ENCODE measurements at regions not wholly inside any gene's neighbourhood (a gene's known extent, or its start where the extent isn't known, plus 50 kb on each side); places are given as distances from the start of the nearest gene placed in this dataset.

DNA sequence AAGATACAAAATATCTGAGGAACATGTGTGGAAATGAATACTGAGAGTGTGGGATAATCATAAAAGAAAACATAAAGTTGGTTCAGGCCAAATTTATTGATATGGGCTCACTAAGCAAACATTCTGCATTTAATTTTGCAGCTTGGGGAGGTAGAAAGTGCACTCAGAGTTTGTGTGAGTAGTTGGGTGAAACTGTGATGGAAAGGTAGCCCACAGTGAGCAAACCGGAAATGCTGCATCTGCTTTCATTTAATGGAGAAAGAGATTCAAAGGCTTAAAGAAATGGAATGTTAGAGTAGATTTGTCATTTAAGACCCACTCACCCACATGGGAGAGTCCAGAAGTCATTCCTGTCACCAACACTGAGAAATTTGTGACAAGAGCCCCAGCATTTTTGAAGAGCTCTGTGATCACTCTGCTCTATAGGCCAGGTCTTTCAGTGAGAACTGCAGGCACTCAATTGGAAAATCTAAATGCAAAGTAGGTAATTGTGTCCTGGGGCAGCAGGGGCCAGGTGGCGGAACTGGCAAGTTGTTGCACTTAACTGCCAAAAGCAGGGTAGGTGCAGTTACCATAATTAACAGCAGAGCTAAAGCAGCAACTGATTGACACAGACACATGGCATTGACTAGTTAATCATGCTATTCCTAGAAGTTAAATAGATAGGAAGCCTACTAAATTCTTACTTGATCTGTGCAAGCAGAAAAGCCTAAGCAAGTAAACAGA is 1228.3 kb upstream of the PCDH20 start:
- DNase-seq, result no peak

DNA sequence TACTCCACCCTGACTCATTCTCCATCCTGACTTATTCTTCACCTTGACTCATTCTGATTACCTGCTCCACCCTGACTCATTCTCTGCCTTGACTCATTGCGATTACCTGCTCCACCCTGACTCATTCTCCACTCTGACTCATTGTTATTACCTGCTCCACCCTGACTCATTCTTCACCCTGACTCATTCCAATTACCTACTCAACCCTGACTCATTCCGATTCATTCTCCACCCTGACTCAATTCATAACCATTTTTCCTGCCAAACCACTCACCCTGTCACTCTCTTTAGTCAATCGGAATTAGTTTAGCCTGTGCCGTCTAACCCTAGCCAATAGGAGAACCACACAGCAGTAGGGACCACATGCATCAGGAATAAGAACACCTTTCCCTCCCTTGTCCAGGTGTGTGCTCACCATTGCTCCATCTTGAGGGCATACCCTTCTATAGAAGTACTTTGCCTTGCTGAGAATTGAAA is 1227.4 kb upstream of the PCDH20 start:
- DNase-seq, result no peak

DNA sequence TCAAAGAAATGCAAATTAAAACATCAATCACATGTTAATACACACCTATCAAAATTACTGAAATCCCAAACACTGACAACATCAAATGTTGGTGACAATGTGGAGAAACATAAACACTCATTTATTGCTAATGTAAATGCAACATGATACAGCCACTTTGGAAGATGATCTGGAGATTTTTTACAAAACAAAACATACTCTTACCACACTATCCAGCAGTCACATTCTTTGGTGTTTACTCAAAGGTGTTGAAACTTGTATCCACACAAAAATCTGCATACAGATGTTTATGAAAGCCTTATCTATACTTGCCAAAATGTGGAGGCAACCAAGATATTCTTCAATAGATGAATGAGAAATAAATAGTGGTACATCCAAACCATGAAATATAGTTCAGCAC is 1219.5 kb upstream of the PCDH20 start:
- no peak for DNase-seq

DNA sequence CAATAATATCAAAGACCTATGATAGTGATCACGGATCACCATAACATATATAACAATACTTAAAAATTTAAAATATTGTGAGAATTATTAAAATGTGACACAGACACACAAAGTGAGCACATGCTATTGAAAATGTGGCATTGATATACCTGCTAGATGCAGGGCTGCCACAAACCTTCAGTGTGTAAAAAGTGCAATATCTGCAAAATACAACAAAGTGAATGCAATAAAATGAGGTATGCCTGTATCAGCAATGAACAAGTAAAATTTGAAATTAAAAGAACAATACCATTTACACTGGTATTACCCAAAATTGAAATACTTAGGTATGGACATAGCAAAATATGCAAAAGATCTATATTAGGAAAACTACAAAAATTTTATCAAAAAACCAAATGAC is 1217.8 kb upstream of the PCDH20 start:
- DNase-seq, result no peak

DNA sequence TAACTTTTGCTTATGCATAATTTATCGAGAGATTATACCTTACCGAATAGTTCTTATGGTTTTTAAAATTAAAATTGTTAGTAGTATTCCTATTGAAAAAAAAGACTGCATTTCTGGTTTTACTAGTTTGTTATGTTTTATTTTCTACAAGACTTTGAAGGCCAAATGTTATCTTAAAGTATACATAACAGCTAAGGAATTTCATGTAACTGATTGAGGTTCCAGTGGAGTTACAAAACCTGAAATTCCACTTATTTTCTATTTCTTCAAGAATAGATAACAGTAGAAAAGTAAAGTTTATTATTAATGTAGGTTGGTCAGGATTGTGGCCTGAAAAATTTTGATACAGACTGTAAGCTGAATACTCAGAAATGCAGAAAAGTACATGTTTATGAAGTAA is 1216.0 kb upstream of the PCDH20 start:
- DNase-seq, result no peak

DNA sequence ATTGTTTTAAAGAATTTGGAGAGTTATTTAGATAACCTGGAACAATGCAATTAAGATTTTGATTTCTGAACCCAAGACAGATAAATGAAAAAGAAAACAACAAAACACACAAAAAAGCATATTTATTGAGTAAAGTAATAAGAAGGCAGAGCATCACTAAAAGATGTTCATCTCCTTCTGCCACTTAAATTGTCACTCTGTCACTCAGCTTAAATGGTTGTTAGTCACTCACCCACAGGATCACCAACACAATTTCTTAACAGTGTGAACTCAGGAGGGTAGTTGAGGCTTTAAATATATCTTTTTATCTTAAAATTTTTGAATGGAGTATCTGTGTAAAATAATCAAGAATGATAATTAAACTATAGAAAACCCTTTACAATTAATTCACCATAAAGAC is 1215.5 kb upstream of the PCDH20 start:
- no peak for DNase-seq

DNA sequence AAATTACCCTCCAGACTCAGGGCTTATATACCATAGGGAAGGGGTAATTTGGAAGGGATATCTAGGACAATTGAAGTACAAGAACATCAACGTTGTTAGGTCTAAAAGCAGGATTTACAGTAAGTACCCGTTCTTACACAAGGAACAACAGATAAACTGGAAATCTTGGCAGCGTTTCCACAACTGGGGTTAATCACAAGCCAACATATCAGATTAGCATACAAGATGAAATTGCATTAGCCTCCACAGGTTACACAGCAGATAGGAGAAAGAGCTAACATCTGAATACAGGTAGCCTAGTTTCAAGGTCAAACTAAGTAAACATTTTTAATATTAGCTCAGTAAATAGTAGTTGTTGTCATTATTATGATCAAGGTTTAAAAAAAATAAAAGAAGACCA is 1214.0 kb upstream of the PCDH20 start:
- DNase-seq, result no peak

DNA sequence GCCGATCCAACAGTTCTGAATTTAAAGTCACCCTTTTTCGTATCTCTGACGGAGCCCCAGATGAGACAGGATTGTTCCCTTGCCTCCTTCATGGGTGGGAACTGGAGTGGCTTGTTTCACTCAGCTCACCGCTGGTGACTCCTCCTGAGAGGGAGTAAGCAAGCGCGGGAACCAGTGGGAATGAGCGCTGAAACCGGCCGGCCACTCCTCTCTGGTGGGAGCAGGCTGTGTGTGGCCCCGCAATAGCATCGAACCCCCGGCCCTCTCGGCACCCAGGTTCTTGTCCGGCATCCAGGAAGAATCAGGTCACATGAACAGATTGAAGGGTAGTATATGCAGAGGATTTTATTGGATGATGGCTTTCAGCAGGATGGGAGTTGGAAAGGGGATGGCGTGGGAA is 1211.6 kb upstream of the PCDH20 start:
- no peak for DNase-seq

DNA sequence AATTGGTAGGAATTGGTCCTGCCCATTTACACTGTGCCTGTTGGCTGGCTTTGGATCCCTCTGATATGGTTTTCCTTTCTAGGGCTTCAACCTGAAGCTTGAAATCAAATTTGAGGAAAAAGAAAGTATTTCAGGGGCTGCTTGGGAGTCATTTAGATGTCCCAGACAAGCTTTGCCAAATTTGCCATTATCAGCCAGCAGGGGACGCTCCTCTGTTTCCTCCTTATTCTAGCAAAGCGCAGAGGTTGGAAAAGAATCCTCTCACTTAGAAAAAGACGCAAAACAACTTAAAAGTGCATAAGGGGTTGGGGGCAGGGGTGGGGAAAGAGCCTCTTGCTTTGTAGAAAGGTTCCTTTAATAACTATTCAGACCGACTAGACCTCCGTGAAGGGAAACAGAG is 1211.1 kb upstream of the PCDH20 start:
- no peak for DNase-seq

DNA sequence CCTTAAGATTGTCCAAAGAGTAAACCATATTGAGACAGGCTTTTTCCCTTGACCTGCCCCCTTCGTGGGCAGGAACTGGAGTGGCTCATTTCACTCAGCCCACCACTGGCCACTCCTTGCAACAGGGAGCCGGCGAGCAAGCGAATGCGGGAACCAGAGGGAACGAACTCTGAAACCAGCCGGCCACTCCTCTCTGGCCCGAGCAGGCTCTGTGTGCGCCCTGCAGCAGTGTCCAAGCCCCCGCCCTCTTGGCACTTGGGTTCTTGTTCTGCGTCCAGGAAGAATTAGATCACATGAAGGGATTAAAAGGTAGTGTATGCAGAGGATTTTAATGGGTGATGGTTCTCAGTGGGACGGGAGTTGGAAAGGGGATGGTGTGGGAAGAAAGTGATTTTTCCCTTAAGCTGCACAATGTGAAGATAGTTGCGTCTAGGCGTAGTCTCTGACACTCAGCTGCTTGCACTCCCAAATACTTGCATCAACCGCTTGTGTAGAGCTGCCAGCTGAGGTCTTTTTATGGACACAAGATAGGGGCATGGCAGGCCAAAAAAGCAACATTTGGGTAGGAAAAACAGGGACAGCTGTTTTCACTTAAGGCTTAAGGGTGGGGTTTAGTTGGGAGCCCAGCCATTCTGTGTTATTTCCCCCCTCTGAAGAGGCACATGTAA is 1209.7 kb upstream of the PCDH20 start:
- DNase-seq, result peak; percentile 41

DNA sequence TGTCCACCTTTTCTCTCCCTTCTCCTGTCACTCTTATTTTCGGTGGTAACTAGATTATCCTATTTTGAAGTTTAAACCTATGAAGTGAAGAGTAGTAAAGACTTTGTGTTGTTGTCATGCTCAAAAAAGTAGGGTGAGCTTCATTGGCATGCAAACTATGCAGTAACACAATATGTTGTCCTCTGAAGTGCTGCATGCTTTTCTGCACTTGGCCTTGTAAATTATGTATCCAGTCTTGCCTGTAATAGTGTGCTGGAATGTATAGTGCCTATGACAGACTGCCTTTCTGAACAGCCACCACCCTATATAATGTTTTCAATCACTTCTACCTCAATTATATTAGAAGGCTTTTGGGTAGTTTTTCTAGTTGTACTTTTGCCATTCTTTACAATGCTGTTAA is 1198.2 kb upstream of the PCDH20 start:
- no peak for DNase-seq

DNA sequence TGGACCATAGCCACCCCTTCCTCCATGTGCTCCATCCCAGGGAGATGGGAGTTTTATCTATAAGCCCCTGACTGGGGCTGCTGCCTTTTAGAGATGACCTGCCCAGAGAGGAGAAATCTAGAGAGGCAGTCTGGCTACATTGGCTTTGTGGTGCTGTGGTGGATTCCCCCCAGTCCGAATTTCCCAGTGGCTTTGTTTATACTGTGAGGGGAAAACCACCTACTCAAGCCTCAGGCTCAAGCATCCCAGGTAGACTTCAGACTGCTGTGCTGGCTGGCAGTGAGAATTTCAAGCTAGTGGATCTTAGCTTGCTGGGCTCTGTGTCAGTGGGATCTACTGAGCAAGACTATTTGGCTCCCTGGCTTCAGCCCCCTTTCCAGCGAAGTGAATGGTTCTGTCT is 1195.7 kb upstream of the PCDH20 start:
- no peak for DNase-seq

DNA sequence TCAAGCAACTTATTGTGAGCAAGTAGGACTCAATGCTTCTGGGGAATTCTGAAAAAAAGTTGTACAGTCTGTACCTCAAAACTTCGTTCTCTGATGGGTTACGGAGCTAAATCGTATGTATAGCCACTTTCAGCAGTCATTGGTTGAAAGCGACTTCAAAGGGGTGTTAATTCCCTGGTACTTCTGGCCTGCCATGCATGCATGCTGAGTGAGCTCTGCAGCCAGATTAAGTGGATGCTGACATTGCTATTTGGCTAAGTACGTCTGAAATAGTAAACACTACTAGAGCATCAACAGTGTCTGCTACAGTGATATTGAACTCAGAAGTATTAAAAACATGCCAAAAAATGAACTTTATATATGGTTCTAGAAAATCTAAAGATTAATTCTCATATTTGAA is 1183.1 kb upstream of the PCDH20 start:
- DNase-seq, result no peak

DNA sequence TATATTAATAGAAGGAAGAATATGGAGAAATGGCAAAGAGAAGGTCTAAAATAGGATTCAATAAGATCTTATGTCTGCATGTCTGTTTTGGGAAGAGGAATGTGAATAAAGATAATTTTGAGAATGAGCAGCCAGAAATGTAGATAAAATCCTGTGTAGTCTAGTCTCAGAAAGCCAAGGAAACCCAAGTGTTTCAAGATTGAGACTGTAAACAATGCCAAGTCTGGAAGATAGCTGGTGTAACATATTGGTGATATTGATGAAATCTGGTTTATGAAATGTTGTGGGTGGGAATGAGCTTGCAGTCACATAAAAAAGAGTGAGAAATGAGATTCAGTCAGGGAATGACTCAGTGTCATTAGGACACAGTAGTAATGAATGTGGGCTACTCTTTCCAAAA is 1180.3 kb upstream of the PCDH20 start:
- no peak for DNase-seq

DNA sequence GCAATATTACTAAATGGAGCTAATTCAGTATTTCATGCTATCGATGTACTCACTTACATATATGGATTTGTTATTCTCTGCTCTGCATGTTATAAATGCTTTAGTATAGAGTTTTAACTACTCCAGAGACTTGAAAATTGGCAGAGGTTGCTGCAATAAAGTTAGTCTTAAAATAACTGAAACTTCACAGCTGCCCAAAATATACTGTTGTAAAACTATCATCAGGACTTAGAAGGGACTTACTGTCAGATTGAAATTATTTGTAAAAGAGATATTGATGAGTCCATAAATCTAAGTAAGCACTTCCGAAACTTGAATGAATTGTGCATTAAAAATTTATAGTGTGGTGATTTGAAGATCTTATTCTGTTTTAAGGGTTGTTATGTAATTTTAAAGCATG is 1178.2 kb upstream of the PCDH20 start:
- no peak for DNase-seq

DNA sequence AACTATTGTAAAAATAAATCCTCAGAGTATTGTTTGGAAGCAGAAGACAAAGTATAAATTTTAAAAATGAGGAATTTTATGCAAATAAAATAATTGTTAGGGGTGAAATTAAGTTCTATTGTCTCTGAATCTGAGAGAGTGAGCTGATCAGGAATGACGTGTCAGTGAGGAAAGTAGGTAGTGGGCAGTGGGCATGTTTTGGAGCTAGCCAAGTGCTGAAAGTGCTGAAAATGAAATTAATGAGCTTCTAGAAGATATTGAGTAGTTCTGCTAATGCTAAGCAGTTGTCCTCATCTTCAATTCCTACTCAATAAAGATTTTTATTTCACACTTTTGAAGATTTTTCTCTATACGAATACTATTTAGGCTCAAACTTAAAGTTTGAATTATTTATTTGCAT is 1167.8 kb upstream of the PCDH20 start:
- no peak for DNase-seq

DNA sequence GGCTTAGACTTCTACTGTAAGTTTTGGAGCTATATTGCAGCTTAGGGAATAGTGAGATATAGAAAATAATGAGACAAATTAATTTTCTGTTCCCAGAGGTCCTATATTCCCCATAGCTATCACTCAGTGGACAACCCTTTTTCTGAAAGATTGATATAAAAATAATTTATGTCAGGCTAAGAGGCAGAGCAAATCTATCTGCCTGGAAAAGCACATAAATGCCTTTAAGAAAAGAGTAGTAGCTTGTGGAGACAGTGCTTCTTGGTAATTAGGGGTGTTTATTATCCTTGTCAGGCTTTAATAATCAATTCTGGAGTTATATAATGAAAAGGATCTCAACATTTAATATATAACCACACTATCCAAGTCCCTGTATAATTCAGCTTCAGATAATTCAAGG is 1162.8 kb upstream of the PCDH20 start:
- DNase-seq, result no peak

DNA sequence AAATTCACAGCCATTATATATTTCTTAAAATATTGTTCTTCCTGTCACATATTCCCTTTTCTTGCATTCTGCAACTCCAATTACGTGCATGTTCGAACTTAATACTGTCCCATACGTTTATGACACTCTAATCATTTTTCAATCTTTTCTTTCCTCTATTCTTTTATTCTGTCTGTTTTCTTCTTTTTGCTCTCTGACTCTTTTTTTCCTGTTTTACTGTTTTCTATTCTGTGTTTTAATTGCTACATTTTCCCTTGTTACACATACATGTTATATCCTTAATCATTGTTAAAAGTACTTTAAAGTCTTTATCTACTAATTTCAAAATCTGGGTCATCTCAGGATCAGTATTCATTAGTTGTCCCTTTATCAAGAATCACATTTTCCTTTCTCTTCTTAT is 1149.1 kb upstream of the PCDH20 start:
- no peak for DNase-seq

DNA sequence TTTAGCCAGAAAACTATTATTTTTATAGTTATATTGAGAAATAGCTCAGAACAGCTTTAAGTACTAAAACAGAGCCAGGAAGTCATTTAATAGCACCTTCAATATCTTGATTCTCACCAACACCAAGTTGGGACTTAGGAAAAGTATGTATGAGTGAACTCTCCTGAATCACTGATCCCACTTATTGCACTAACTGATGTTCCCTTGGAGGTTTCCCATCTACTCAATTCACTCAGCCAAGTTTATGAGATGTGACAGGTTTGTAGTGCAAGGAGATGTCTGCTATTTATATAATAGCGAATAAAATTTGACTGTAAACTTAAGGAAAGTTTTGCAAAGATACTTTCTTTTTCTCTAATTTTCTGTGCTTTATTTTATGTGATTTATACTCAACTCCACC is 1147.6 kb upstream of the PCDH20 start:
- no peak for DNase-seq

DNA sequence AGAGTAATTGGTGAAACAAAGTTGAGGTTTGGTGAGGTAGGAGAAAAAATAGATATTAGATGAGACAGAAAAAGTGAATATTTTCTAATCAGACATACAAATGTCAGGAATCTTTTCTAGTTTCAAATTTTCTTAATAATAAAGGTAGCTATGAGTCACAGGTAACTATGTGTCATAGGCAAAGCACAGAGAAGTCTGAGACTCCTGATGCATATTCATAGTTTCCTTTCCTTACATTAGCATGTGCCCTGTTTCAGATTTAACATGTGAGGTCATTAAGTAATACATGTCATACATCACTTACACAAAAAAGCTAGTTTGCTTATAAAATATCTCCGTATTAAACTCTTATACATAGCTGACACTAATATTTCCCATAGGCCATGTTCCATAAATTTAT is 1141.3 kb upstream of the PCDH20 start:
- DNase-seq, result no peak

DNA sequence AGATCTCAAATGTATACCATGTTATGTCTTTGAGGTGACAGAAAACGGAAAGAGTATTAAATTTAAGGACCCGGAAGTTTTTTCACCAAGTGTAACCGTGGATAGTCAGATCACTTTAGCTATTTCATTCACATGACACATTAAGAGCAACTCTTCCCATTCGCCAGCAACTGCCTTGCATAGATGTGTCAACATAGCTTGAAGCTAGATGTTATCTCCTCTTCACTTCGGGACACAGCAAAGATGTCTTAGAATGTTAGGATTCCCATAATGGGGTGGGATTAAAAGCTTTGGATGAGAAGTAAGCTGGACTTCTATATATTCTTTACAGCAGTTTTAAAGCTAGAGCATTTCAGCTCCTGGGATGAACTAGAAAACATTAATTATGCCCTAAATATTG is 1135.9 kb upstream of the PCDH20 start:
- no peak for DNase-seq

DNA sequence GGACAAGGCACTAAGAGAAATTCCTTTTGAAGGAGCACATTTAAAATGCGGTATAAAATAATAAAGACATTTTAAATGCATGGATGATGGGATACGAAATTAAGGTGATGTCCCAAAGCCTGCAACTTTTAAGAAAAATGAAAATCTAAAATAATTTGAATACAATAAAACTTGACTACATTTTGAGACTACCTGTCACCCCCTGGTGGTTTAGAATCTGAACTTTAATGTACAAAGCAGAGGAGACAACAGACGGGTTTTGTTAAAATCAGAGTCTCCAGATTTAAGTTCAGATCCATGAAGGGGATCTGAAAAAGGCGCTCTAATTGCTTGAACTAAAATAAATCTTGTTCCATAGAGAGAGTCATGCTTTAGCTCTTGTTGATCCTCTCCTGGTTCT is 1129.3 kb upstream of the PCDH20 start:
- no peak for DNase-seq

DNA sequence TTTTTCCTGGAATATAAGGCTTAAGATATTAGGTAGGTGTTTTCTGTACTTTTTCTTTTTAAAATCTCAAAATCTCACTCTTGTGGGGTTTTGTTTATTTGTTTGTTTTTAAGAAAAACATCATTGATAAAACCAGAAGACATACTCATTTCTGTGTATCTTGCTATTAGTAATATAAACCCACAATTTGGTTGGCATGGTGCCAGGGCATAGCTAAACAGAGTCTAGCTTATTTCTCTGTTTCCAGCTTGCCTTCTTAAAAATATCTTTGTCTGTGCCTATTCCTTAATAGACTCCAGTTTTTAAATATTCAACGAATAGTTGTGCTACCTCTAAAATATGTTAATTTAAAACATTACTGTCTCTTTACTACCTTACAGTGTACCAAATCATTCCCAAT is 1121.9 kb upstream of the PCDH20 start:
- DNase-seq, result no peak

DNA sequence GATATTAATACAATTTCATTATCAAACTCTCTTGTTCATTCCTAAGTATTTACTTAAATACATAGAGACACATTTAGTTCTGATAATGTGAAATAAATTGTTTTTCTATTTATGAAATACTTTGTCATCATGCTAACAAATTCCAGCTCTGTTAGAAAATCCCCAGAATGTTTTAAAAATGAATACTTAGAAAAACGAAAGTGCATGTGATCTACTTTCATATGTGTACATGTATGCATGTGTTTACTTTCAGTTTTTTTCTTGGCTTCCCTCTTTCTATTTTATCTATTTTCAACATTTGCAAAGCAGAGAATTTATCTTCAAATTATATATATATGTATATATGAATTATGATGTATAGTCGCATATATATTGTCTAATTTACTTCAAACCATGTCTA is 1110.0 kb upstream of the PCDH20 start:
- DNase-seq, result no peak

DNA sequence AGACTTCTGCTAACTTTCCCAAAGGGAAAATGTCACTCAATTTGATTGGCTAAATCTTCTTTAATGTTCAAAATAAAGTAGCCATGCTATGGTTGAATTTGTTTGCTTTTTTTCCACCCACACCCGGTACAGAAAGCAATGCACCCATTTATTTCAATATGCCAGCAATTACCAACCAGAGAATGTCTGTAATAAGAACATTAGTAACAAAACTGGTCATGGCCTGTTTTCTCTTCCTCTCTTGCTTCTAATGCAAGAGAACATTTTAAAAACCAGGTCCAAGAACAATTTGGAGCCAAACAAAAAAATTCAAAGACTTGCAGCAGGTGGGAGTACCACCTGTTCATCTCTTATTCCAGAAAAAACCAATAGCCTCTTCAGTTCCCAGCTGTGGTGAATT is 1108.8 kb upstream of the PCDH20 start:
- DNase-seq, result no peak
